Gastrocnemius medialis (tissue), 4 donors: ENCODE measurements at regions not wholly inside any gene's neighbourhood (a gene's known extent, or its start where the extent isn't known, plus 50 kb on each side); places are given as distances from the start of the nearest gene placed in this dataset.

Experiments
- POLR2A ChIP-seq, 2 donors: fragments of 450-650 bp; IDR thresholded peaks; one replicate each; pipeline ENCODE4 v1.6.1; 2017; ENCODE audit warnings: antibody characterized with exemption in 2 of 2, mild to moderate bottlenecking in 2 of 2, moderate library complexity in 2 of 2
- TF ChIP-seq, protein P1 (sequence below), 5 experiments: fragments of 450-650 bp in 3 of 5; fragments of 200-600 bp in 2 of 5; sonication (generic) in 2 of 5; IDR thresholded peaks in 4 of 5; conservative IDR thresholded peaks in 1 of 5; 1 replicate in 4 of 5; 2 replicates in 1 of 5; pipeline ENCODE4 v1.5.1; 2016 to 2019; ENCODE audit warnings: antibody characterized with exemption in 5 of 5, mild to moderate bottlenecking in 3 of 5, moderate library complexity in 3 of 5

DNA sequence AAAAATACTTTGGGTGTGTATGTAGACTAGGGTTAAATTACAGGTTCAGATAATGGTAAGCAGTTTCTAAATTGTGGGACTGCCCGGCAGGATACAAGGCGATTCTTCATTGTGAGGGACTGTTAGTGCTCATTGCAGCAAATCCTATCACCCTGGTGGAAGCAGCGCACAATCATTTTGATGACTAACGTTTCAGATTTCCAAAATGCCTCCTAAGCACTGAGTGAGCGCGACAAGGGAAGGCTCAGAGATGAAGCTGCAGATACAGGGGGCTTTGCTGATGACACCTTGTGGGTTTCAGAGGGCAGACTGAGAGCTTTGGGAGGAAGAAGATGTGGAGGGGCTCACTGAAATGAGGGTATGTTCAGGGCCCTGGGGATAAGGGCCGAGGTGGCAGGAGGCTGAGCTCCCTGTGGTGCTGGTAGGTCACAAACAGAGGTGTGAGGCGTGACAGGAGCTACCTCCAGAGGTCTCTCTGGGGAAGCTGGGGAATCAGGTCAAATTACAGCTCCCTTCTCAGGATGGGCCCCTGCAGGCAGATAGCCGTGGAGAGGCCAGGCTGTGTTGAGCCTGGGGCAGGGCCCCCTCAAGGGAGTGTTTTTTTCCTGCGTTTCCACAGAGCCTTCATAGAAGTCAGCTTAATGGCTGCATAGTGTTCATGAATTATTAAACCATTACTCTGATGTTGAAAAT, 84.5 kb upstream of the FYN start:
- TF ChIP-seq, protein P1, sequence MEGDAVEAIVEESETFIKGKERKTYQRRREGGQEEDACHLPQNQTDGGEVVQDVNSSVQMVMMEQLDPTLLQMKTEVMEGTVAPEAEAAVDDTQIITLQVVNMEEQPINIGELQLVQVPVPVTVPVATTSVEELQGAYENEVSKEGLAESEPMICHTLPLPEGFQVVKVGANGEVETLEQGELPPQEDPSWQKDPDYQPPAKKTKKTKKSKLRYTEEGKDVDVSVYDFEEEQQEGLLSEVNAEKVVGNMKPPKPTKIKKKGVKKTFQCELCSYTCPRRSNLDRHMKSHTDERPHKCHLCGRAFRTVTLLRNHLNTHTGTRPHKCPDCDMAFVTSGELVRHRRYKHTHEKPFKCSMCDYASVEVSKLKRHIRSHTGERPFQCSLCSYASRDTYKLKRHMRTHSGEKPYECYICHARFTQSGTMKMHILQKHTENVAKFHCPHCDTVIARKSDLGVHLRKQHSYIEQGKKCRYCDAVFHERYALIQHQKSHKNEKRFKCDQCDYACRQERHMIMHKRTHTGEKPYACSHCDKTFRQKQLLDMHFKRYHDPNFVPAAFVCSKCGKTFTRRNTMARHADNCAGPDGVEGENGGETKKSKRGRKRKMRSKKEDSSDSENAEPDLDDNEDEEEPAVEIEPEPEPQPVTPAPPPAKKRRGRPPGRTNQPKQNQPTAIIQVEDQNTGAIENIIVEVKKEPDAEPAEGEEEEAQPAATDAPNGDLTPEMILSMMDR (IDR thresholded peaks at IDR 0.05 in 4 of 5, conservative IDR thresholded peaks at IDR 0.05 in 1 of 5): no peak
- no peak for TF ChIP-seq POLR2A (IDR thresholded peaks at IDR 0.05)
